ENCODE measurements at regions not wholly inside any gene's neighbourhood (a gene's known extent, or its start where the extent isn't known, plus 50 kb on each side); places are given as distances from the start of the nearest gene placed in this dataset.

DNA sequence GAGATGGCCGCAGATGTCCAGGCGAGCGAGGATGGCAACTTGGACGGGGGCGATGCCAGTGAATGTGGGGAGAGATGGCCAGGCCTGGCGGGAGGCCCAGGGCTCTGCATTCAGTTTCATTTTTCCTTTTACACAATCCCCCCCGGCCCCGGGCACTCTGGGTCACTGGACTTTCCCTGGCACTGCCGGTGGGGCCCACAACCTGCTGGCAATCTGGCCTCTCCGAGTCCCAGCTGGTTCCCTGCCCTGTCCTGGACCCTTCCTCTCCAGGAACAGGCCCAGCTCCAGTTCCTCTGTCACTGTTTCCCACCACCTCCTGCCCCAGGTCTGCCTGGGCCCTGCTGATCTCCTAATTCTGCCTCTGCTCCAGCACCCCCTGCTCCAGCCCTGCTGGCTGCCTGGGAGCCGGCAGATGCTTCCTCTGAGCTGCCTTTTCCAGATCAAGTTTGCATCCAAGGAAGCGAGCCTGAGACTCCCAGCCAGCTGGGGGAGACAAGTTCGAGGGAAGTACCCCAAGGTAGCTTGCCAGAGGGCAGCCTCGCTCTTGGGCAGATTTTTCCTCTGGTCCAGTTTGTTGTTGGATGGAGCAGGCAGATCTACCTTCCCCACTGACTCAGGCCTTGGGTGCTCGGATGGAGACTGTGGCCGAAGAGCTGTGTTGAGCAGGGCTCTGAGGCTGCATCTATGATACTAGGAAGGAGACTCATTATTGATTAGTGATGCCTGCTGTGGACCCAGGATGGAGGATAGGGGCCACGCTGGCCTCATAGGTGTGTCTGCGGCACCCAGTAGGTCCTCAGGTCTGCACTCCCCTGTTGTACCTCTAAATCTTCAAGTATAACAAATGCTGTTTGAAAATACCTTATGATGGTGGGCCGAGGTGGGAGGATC lies 83.2 kb downstream of the CEBPB start:
- no peak for DNase-seq (ENCODE audit: low spot score)

DNA sequence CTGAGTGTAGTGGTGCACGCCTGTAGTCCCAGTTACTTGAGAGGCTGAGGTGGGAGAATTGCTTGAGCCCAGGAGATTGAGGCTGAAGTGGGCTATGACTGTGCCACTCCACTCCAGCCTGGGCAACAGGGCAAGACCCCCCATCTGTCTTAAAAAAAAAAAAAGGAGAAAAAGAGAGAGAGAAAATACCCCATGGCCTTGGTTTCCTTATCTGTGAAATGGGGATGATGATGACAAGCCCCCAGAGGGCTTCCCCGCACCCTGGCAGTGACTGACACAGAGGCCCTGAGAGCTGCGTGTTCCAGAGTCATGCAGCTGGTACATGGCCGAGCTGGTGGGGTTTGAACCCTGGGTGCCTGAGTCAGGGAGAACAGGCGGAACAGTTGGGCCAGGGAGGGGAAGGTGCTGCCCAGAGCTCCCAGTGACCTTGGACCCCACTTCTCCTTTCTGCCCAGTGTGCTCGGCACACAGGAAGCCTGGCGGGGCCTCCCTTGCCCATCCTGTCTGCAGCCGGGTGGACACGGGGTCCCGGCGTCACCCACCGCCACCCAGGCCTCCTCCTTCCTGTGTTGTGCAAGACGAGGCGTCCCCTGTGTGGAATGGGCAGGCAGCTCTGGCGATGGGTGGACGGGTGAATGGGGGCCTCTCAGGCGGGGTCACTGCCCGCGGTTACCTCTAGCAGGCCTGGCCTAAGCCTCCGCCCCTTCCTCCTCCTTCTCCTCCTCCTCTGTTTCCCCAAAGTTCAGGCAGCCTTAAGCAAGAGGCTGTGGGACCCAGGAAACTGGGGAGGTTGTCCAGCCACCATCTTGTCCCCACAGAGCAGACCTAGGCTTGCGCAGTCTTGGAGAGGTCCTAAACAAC lies 84.2 kb downstream of the CEBPB start:
- no peak for DNase-seq (ENCODE audit: low spot score)

DNA sequence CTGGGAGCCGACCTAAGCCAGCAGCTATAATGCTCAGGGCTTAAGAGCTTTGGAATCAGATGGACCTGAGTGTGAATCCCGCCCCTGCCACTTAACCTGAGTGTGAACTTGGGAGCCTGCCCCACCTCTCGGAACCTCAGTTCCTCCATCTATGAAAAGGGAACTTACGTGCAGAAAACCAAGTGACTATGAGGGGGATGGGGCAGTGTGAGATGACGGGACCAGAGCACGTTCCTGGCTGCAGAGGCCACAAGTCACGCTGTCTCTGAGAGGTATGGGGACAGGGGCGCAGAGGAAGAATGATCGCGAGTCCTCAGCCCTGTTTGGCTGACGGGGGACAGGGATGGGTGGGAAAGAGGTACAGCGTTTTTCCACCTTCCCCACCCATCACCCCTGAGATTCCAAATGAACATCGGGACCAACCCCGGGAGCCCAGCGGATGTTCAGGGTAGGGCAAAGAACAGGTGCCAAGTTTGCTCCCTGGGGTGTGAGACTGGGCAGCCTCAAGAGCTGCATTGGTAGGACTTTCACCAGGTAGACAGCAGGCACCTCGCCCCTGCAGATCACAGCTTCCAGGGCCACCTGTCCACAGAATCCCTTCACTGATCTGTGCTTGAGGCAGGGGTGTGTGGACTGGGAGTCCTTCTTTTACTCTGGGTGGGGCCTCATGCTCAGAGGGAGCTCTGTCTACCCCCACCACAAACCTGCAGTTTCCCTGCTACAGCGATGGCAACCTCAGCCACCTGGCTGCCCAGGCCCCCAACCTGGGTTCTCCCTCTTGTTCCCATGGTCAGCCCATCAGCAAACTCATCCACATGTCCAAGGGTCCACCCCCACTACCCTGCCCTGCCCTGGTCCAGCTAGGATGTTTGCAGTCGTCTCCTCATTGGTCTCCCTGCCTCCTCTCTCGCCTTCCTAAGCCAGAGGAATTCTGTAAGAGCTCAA lies 85.8 kb downstream of the CEBPB start:
- DNase-seq (ENCODE audit: low spot score) = no peak

DNA sequence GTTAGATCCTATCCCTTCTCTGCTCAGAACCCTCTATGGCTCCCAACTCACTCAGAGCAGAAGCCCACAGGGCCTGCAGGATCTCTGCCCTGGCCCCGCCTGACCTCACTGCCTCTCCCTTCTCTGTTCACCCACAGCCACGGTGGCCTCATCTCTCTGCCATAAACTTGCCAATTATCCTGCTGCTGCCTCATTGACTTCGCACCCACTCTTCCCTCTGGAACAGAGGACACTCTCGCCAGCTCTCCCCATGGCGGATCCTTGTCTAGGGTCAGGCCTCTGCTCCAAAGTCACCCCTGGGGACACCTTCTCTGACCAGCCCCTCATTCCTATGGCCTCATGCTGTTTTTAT lies 86.4 kb downstream of the CEBPB start:
- no peak for DNase-seq (ENCODE audit: low spot score)

DNA sequence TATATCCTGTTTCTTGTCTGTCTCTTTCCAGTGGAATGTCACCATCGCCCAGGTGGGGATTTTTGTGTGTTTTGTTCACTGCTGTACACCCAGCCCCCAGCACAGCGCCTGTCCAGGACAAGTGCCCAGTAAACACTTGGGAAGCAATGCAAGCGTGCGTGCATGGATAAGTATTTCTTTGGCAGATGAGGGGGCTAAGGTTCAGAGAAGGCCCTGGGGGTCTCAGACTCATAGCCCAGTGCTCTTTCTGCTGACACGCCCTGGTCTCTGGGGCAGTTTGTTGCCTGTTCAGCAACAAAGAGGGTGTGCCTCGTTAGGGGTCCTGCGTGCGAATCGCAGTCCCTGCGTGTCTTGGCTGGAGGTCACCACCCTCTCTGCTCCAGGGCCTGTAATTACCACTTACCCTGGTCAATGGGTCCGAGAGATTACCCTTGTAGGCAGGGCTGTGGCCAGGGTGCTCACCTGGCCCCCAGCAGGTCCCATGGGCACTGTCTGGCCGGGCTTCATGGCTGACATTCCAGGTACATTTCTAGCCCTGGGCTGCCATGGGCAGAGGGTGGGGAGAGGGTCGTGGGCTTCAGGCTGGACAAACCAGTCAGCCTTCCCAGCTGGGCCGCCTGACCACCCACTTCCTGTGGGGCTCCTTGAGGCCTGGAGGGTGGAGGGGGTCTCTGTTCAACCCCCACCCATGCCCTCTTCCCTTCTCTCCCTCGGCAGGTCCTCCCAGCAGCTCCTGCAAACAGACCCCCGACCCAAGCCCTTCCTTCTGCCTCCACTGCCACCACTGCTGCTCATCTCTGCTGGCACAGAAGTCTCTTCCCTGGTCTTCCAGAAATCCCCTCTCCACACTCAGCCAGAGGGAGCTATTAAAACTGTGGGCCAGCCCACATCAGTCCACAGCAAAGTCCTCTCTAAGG lies 87.1 kb downstream of the CEBPB start:
- DNase-seq (ENCODE audit: low spot score) = no peak

DNA sequence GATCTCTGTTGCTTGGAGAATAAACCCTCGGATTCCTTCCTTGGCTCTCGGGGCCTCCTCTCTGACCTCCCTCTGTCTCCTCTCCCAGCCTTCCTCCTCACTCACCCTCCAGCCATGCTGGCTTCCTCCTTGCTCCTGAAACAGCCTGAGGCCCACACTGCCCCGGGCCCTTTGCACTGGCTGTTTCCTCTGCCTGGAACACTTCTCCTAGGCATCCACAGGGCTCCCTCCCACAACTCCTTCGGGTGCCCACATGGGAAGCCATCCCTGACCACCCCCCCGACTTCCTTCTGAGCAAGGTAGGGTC lies 87.7 kb downstream of the CEBPB start:
- DNase-seq (ENCODE audit: low spot score) = no peak

DNA sequence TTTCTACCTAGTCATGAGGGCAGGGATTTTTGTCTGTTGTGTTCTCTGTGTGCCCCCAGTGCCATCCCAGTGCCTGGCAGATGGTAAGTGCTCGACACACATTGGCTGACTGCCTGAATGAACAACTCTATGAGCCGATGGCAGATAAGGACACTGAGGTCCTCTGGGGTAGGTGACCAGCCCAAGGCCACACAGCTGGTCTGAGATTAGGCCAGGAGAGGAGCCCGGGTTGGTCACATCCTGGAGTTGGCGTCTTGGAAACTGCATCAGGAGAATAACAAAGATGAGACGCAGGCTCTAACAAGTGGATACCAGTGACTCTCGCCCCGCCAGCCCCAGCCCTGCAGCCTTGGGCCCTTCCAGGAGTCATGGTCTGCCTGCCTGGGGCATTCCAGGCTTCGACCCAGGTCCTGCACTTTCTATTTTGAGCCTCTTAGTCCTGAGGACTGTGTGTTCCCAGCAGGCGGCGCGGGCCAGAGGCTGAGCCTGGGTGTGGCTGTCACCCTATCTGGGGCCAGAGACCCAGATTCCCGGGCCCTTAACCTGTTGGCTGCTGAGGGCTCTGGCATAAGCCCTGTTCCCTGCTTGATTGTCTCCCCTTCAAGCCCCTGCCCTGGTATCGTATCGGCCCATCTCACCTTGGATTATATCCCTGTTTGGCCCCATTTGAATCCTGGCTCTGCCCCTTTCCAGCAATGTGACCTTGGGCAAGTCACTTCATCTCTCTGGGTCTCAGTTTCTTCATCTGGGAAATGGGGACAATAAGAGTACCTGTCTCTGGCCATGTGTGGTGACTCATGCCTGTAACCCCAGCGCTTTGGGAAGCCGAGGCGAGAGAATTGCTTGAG lies 88.3 kb downstream of the CEBPB start:
- DNase-seq (ENCODE audit: low spot score) = no peak

DNA sequence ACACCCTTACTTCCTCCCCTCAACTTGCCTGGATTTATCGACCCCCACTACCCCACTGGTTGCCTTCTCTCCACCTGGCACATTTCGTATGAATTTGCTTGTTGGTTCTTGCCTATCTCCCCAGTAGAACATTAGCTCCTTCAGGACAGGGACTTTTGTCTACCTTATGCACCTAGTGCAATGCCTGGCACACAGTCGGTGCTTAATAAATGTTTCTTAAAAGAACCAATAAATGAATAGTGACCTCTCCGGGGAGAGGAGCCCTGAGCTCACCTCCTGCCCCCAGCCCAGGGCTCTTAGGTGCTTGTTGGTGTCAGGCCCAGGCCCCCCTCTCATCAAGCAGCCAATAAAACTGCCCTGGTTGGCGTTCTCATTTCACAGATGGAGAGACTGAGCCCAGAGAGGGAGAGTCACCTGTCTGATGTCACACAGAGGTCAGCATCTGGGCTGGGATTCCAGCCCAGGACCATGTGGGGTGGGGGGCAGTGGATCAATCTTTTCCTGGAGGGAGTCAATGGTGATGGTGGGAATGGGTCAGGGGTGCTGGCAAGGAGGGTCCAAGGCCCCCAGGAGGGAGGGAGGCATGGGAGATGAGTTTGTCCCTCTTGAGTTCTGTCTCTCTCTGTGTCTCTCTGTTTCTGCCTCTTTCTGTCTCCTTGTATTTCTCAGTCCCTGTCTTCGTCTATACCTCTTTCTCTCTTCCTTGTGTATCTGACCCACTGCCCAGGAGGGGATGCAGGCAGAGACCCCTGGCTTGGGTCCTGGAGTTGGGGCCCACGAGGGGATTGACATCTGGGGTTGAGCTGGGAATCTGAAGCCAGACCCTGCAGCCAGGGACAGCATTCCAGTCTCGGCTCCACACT lies 89.6 kb downstream of the CEBPB start:
- DNase-seq (ENCODE audit: low spot score) = no peak

DNA sequence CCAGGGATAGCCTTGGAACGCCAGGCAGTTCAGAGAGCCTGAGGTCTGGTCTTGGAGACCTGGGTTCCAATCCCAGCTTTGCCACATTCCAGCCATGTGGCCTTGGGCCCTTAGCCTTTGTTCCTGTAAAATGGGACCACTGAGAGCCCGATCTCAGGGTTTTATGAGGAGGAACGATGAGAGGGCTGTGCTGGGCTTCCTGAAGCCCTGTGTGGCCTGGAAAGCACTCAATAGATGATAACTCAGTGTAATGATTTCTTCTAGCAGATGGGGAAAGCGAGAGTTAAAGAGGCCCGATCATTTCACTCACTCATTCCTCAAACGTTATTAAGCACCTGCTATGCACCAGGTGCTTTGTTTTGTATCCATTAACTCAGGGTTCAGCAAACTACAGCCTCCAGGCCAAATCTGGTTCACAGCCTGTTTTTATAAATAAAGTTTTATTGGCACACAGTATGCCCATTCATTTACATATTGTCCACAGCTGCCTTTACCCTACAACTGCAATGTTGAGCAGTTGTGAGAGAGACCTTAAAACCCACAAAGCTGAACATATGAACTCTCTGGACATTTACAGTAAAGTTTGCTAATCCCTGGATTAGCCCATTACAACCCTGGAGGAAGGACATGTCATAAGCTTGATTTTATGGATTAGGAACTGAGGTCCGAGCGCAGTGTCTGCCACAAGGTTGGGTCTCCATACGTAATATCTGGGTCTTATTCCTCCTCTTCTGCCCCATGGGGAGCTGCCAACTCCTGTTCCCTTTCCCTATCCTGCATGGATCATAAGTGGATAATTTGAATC lies 90.4 kb downstream of the CEBPB start:
- DNase-seq (ENCODE audit: low spot score) = no peak

DNA sequence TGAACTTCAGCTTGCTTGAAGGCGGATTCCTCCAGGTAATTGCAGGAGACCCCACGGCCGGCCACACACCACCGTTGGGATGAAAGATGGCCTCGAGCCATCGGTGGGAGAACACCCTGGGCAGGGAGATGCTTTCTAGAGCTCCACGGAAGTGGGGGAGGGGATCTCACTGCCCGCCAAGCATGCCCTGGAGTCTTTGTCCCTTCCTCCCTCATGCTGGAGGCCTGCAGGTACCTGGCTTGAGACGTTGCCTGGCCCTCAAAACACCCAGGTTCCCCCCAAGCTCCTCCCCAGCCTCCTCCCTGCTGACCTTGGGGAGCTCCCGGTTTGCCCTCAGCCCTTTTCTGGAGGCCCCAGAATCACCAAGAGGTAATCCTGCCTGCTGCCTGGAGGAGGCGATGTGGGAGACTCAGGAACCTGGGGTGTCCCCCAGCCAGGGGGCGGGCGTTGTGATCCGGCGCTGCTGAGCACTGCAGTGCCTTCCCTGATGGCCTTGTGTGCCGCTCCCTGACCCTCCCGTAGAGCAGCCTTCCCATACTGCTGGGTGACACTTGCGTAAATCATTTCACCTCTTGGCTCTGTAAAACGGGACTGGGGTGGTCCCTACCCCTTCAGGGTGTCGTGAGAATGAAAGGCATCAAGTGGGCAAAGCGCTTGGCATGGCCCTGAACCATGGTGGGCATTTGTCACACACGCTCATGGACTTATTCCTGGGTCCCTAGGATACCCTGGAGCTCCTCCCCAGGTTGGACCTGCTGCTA lies 91.4 kb downstream of the CEBPB start:
- no peak for DNase-seq (ENCODE audit: low spot score)

DNA sequence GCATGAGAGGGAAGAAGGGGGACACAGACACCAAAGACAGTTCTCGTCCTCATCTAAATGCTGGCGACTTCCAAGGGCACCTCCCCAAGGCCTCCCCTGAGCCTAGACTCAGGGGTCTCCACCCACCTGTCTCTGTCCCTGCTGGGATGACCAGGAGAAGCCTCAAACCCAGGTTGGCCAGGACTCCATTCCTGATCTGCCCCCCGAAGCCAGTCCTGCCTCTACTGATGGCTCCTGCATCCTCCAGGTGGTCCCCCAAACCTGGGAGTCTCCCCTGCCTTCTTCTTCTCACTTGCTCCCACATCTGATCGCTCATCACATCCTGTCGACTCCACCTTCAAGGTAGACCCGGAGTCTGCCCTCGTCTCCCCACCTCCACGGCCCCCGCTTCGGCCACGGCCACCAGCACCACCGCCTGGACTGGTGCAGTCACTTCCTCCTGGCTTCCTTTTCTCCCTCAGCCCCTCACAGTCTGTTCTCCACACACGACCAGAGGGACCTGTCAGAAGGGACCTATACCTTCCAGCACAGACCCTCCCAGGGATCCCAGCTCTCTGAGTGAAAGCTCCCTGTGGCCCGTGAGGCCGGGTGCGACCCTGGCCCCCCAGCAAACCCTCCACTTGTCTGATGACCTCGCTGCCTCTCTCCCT lies 92.1 kb downstream of the CEBPB start:
- no peak for DNase-seq (ENCODE audit: low spot score)

DNA sequence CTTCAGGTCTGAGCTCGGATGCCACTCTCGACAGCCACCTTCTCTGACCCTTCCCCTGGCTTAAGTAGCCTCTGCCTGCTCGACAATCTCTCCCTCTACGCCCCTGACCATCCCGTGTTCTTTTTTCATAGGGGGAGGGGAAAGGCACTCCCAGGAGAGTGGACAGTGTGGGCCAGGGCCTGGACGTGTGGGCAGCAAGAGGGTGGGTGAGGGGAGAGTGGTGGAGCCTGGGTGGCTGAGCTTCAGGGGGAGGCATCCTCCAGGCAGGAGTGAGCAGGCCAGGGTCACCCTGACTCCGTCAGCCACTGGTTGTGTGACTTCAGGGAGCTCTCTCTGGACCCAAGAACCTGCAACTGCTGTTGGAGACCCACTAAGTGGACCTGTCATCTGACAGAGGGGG lies 92.7 kb downstream of the CEBPB start:
- no peak for DNase-seq (ENCODE audit: low spot score)

DNA sequence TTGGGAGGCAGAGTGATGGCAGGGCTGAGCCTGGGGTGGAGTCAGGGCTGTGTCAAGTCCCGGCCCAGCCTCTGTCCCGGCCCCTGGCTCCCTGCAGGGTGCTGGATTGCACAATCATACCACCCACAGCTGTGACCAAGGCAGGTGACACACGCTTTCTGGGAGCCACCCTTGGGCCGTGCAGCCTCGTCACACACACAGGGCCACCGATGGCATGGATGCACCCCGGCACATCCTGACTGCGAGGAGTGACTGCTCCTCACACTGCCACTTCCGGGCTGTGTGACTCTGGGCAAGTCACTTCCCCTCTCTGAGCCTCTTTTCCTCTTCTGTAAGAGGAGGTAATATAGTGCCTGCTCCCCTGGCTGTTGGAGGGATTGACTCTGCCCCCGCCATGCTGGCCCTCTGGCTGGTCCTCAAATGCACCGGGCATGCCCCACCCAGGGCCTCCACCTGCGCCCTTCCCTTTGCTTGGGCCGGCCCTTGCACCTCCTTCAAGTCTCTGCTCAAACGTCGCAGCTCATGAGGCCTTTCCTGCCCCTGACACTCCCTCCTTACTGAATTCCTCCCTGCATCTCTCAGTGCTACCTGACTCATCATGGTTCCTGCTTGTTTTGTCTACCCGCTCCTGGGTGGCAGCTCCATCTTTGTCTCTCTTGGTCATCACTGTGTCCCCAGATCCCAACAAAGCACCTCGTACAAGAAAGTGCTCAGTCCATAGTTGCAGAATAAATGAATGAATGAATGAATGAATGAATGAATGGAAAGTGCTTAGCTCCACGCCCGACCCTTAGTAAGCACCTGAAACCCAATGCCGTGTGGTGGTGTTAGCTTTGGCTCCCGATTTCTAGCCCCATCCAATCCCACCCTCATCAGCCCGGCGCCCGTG lies 93.5 kb downstream of the CEBPB start:
- peak; percentile 81 for DNase-seq (ENCODE audit: low spot score)

DNA sequence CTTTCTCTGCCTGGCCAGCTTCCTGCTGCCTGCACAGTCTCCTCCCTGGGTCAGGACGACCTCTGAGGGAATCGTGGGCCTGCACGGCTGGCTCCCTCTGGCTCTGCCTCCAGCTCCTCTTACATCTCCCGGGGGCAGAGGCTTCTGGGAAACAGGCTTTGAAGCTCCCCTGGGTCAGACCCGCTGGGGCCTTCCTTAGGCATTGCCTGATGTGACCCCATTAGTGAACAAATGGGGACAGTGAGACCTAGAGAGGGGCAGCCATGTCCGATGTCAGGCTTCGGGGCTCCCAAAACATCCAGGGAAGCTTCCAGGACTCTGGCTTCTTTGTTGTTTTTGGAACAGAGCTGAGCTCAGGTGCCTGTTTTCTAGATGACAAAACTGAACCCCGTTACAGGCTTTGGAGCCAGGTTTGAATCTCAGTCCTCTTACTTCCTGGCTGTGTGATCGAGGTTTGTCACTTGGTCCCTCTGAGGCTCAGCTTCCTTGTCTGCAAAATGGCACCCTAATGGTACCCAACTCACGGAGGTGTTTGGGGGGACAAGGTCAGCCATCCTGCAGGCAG lies 94.3 kb downstream of the CEBPB start:
- no peak for DNase-seq (ENCODE audit: low spot score)

DNA sequence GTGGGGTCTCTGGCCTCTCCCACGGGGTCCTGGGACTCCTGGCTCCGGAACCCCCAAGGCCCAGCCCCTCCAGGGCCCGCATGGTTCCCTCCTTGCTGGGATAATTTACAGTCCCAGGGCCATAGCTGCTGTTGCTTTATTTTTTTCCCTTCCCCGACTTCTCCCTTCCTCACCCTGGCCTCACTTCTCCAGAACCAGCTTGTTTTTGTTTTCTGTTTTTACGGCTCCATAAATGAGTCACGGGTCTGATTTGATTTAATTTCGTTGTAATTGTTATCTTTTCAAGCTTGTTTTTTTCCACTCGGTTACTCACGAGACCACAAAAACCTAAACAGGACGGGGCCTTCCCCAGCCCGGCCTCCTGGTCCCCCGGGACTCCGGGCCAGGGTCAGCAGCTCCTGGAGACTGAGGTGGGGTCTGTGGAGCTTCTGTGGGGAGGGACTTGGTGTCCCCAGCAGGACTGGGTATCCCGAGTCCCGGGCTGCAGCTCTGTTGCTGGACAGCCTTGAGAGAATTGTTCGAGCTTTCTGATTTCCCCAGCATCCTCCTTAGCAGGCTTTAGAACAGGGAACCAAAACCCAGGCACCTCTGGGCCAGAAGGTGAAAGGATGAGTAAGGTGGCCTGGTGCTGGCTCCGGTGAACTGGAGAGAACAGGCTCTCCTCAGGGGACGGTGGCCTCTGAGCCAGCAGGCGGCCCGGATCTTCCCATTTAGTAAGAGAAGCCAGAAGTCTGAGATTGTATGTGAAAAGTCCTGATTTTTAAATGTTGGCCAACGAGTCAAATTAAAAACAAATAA lies 94.9 kb downstream of the CEBPB start:
- DNase-seq (ENCODE audit: low spot score) = no peak

All from SW480 (cell line).